ENCODE measurements at regions not wholly inside any gene's neighbourhood (a gene's known extent, or its start where the extent isn't known, plus 50 kb on each side); places are given as distances from the start of the nearest gene placed in this dataset.

- no peaks in the 10 kb centered on the region for H3K36me3 ChIP-seq (ENCODE audit: control insufficient read depth in 2 of 2, insufficient read depth in 1 of 2, low read length in 2 of 2)
- H3K27ac ChIP-seq (ENCODE audit: extremely low read depth, low read depth, low read length), result no peak overlapping the region
- POLR2A ChIA-PET, result no interaction called here
- H3K9me3 ChIP-seq (ENCODE audit: control insufficient read depth, insufficient read depth, low read depth, low read length), result no peaks in the 10 kb centered on the region
- TF ChIP-seq ZNF530 (tag by site-specific recombination; IDR thresholded peaks at IDR 0.05; ENCODE audit: low read depth) (no peak), ZNF48 (tag by site-specific recombination; IDR thresholded peaks at IDR 0.05) (no peak), ZNF354C (tag by site-specific recombination; IDR thresholded peaks at IDR 0.05; ENCODE audit: borderline replicate concordance, low read depth) (no peak), ZXDB (tag by site-specific recombination; IDR thresholded peaks at IDR 0.05) (no peak)
- CTCF ChIA-PET, result no interaction called here
- no peaks in the 10 kb centered on the region for H3K4me1 ChIP-seq (ENCODE audit: control insufficient read depth, insufficient read depth, low read length)
- H3K4me3 ChIP-seq (ENCODE audit: low read depth, low read length), result no peak overlapping the region
These were observed 591.7 kb upstream of the PTPRD start for GRCh38 chr9:11204521-11204920.

GRCh38 chr9:11206925-11207324 lies 594.1 kb upstream of the PTPRD start:
- TF ChIP-seq ZNF169 (tag by site-specific recombination; IDR thresholded peaks at IDR 0.05), result no peak
- TF ChIP-seq PRDM6 (tag by site-specific recombination; IDR thresholded peaks at IDR 0.05), result no peak
- no peak for TF ChIP-seq ZNF610 (tag by site-specific recombination; IDR thresholded peaks at IDR 0.05; ENCODE audit: borderline replicate concordance)
- no peak for TF ChIP-seq OVOL3 (tag by site-specific recombination; IDR thresholded peaks at IDR 0.05)
- TF ChIP-seq ZNF518A (tag by site-specific recombination; conservative IDR thresholded peaks at IDR 0.05; ENCODE audit: low read depth), result no peak
- no peak for TF ChIP-seq ZBTB11 (tag by site-specific recombination; conservative IDR thresholded peaks at IDR 0.05; ENCODE audit: low read depth)
- TF ChIP-seq ZNF514 (tag by site-specific recombination; IDR thresholded peaks at IDR 0.05), result no peak
- TF ChIP-seq FEZF1 (tag by site-specific recombination; IDR thresholded peaks at IDR 0.05), result no peak
- no peak for TF ChIP-seq ZNF664 (tag by site-specific recombination; IDR thresholded peaks at IDR 0.05)
- no peak for TF ChIP-seq ATF2 (tag by site-specific recombination; IDR thresholded peaks at IDR 0.05; ENCODE audit: low read depth)
- no peak for TF ChIP-seq ZNF747 (tag by site-specific recombination; IDR thresholded peaks at IDR 0.05)
- TF ChIP-seq ZNF362 (tag by site-specific recombination; IDR thresholded peaks at IDR 0.05), result no peak
- TF ChIP-seq ZNF366 (tag by site-specific recombination; conservative IDR thresholded peaks at IDR 0.05), result no peak
- no peak for TF ChIP-seq ZFP69B (tag by site-specific recombination; IDR thresholded peaks at IDR 0.05)
- no peak for TF ChIP-seq ZNF221 (tag by site-specific recombination; IDR thresholded peaks at IDR 0.05; ENCODE audit: borderline replicate concordance)
- TF ChIP-seq ZNF549 (tag by site-specific recombination; IDR thresholded peaks at IDR 0.05), result no peak
- CTCF ChIA-PET, result no interaction called here
- POLR2A ChIA-PET, result no interaction called here

More at GRCh38 chr9:11206925-11207324, 594.1 kb upstream of the PTPRD start:
- Histone ChIP-seq H3K27ac (ENCODE audit: extremely low read depth, low read depth, low read length) (no peak overlapping the region), H3K4me1 (ENCODE audit: control insufficient read depth, insufficient read depth, low read length) (no peaks in the 10 kb centered on the region), H3K4me3 (ENCODE audit: low read depth, low read length) (no peak overlapping the region), H3K36me3 (ENCODE audit: control insufficient read depth in 2 of 2, insufficient read depth in 1 of 2, low read length in 2 of 2) (no peaks in the 10 kb centered on the region), H3K9me3 (ENCODE audit: control insufficient read depth, insufficient read depth, low read depth, low read length) (no peaks in the 10 kb centered on the region)

Measured in HEK293 (cell line).